Skeletal muscle satellite cell (primary cell): ENCODE measurements at regions not wholly inside any gene's neighbourhood (a gene's known extent, or its start where the extent isn't known, plus 50 kb on each side); places are given as distances from the start of the nearest gene placed in this dataset.

Source experiments
- H3K27me3 ChIP-seq: 2 replicates; pipeline ENCODE4 v1.7.0; 2013; ENCODE audit warnings: low read length; ENCODE audit not compliant: control insufficient read depth, insufficient read depth
- H3K36me3 ChIP-seq: 2 replicates; pipeline ENCODE4 v1.7.0; 2013; ENCODE audit warnings: mild to moderate bottlenecking, control low read depth, low read length; ENCODE audit not compliant: insufficient read depth
- H3K4me1 ChIP-seq: 2 replicates; pipeline ENCODE4 v1.7.0; 2013; ENCODE audit warnings: low read length; ENCODE audit not compliant: control insufficient read depth, insufficient read depth
- H3K4me2 ChIP-seq: 2 replicates; pipeline ENCODE4 v1.7.0; 2013; ENCODE audit warnings: mild to moderate bottlenecking, low read length
- H3K4me3 ChIP-seq: 2 replicates; pipeline ENCODE4 v1.7.0; 2013; ENCODE audit warnings: low read length
- H3K9ac ChIP-seq: 2 replicates; pipeline ENCODE4 v1.7.0; 2013; ENCODE audit warnings: mild to moderate bottlenecking, low read depth, low read length, moderate library complexity
- H3K9me3 ChIP-seq: replicated peaks from 2 replicates; pipeline ENCODE4 v1.7.0; 2013; ENCODE audit warnings: mild to moderate bottlenecking, control low read depth, low read length

DNA sequence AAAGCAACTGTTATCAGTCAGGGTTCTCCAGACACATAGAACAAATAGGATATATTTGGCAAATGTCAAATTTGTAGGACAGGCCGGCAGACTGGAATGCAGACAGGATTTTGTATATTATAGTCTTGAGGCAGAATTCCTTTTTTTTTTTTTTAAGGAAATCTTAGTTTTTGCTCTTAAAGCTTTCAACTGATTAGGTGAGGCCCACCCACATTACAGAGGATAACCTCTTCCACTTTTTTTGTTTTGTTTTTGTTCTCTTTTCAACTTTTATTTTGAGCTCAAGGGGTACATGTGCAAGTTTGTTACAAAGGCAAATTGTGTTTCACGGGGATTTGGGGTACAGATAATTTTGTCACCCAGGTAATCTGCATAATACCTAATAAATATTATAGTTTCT, 350.2 kb upstream of the CHAC2 start:
- Histone ChIP-seq H3K4me3 (no peak overlapping the region), H3K4me1 (no peaks in the 10 kb centered on the region), H3K27me3 (no peaks in the 10 kb centered on the region), H3K9me3 (no peaks in the 10 kb centered on the region), H3K9ac (no peak overlapping the region), H3K36me3 (no peaks in the 10 kb centered on the region), H3K4me2 (no peak overlapping the region)

- H3K9ac ChIP-seq, result no peak overlapping the region
- H3K9me3 ChIP-seq, result no peaks in the 10 kb centered on the region
- H3K27me3 ChIP-seq, result no peaks in the 10 kb centered on the region
- H3K4me3 ChIP-seq, result no peak overlapping the region
- H3K4me1 ChIP-seq, result peaks cover 14% of the 10 kb centered on the region
- no peak overlapping the region for H3K4me2 ChIP-seq
- H3K36me3 ChIP-seq, result no peaks in the 10 kb centered on the region
Measured at GRCh38 chr2:53407363-53408080, 360.1 kb upstream of the CHAC2 start.

- H3K9ac ChIP-seq, result no peak overlapping the region
- H3K36me3 ChIP-seq, result no peaks in the 10 kb centered on the region
Measured at GRCh38 chr2:53403792-53404413, 363.7 kb upstream of the CHAC2 start.

GRCh38 chr2:53397085-53397484, 370.5 kb upstream of the CHAC2 start:
- H3K9me3 ChIP-seq, result no peaks in the 10 kb centered on the region
- H3K4me1 ChIP-seq, result no peaks in the 10 kb centered on the region
- H3K4me2 ChIP-seq, result no peak overlapping the region
- H3K9ac ChIP-seq, result no peak overlapping the region
- H3K27me3 ChIP-seq, result no peaks in the 10 kb centered on the region
- H3K36me3 ChIP-seq, result no peaks in the 10 kb centered on the region
- no peak overlapping the region for H3K4me3 ChIP-seq

More at GRCh38 chr2:53403792-53404413, 363.7 kb upstream of the CHAC2 start:
- H3K9me3 ChIP-seq, result no peaks in the 10 kb centered on the region
- H3K27me3 ChIP-seq, result no peaks in the 10 kb centered on the region
- H3K4me2 ChIP-seq, result peak overlapping the region; percentile 60
- peaks cover 14% of the 10 kb centered on the region for H3K4me1 ChIP-seq
- peak overlapping the region; percentile 10 for H3K4me3 ChIP-seq

- H3K9ac ChIP-seq, result no peak overlapping the region
- no peaks in the 10 kb centered on the region for H3K4me1 ChIP-seq
- no peak overlapping the region for H3K4me3 ChIP-seq
- H3K27me3 ChIP-seq, result no peaks in the 10 kb centered on the region
- no peaks in the 10 kb centered on the region for H3K9me3 ChIP-seq
- no peak overlapping the region for H3K4me2 ChIP-seq
- H3K36me3 ChIP-seq, result no peaks in the 10 kb centered on the region
Measured at GRCh38 chr2:53381271-53381670, 386.3 kb upstream of the CHAC2 start.

- no peak overlapping the region for H3K9ac ChIP-seq
- no peaks in the 10 kb centered on the region for H3K9me3 ChIP-seq
- no peak overlapping the region for H3K4me3 ChIP-seq
- H3K4me2 ChIP-seq, result no peak overlapping the region
- H3K36me3 ChIP-seq, result no peaks in the 10 kb centered on the region
- H3K4me1 ChIP-seq, result no peaks in the 10 kb centered on the region
- no peaks in the 10 kb centered on the region for H3K27me3 ChIP-seq
Measured at GRCh38 chr2:53379547-53379946, 388.1 kb upstream of the CHAC2 start.

DNA sequence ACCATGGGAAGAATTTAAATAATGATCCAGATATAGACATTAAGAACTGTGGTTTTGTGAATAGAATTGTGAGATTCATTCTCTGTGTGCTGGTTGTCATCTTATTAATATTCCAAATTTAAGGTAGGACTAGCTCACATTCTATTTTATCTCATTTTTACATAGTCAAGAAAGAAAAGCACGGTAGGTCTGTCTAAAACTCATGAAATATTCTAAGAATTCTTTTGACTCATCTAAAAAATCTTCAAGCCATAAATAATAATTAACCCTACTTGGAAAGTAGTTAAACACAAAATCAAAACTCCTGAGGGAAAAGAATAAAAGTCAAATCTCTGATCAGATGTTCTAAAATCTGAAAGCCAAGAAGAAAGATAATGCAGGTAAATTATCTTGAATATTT, 388.8 kb upstream of the CHAC2 start:
- no peak overlapping the region for H3K4me3 ChIP-seq
- H3K4me1 ChIP-seq, result no peaks in the 10 kb centered on the region
- H3K27me3 ChIP-seq, result no peaks in the 10 kb centered on the region
- H3K9ac ChIP-seq, result no peak overlapping the region
- no peaks in the 10 kb centered on the region for H3K9me3 ChIP-seq
- H3K4me2 ChIP-seq, result no peak overlapping the region
- no peaks in the 10 kb centered on the region for H3K36me3 ChIP-seq

DNA sequence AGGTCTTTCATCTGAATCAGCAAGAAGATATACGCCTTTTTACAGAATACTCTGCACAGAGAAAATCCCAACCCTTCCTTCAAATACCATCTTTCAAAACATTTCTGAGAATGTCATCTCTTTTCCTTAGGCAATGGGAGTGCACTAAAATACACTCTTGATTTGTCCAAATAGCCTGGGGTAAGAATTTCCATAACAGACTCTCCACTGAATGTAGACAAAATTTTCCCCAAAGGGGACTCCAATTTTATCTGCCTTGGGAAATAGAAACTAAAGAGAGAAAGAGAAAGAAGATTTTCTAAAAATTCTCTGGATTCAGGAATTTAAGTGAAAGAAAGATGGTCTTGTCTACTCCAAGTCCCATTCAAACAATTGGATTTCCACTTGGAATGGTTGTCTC, 394.5 kb upstream of the CHAC2 start:
- Histone ChIP-seq H3K9me3 (no peaks in the 10 kb centered on the region), H3K36me3 (no peaks in the 10 kb centered on the region), H3K27me3 (no peaks in the 10 kb centered on the region), H3K4me2 (no peak overlapping the region), H3K9ac (no peak overlapping the region), H3K4me3 (no peak overlapping the region), H3K4me1 (no peaks in the 10 kb centered on the region)

DNA sequence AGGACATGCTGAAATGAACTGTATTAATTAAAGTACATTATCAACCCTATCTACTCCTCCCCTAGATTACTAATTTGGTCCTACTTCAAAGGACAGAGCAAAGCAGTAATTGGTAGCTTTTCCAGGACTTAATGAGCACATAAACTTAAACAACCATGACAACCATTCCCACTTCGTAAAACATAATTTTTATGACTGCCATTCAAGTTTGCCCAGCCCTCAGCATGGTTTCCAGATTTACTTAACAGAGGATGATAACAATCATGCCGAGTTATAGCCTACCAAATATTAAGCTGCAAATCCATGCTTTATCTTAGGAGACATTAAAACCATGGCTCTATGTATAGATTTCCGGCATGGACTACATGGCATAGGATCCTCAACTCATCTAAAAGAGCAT, 401.1 kb upstream of the CHAC2 start:
- Histone ChIP-seq H3K4me2 (no peak overlapping the region), H3K9me3 (no peaks in the 10 kb centered on the region), H3K36me3 (no peaks in the 10 kb centered on the region), H3K9ac (no peak overlapping the region), H3K4me3 (no peak overlapping the region), H3K27me3 (no peaks in the 10 kb centered on the region), H3K4me1 (no peaks in the 10 kb centered on the region)

GRCh38 chr2:53362934-53363333, 404.7 kb upstream of the CHAC2 start:
- Histone ChIP-seq H3K9ac (no peak overlapping the region), H3K9me3 (no peaks in the 10 kb centered on the region), H3K4me1 (no peaks in the 10 kb centered on the region), H3K27me3 (no peaks in the 10 kb centered on the region), H3K36me3 (no peaks in the 10 kb centered on the region), H3K4me3 (no peak overlapping the region), H3K4me2 (no peak overlapping the region)

- Histone ChIP-seq H3K9me3 (no peaks in the 10 kb centered on the region), H3K9ac (no peak overlapping the region), H3K4me1 (peaks cover 10% of the 10 kb centered on the region), H3K36me3 (no peaks in the 10 kb centered on the region), H3K27me3 (no peaks in the 10 kb centered on the region), H3K4me3 (no peak overlapping the region), H3K4me2 (no peak overlapping the region)
Measured at GRCh38 chr2:53356291-53356905, 411.2 kb upstream of the CHAC2 start.
